GM19455 (cell line): ENCODE measurements at regions not wholly inside any gene's neighbourhood (a gene's known extent, or its start where the extent isn't known, plus 50 kb on each side); places are given as distances from the start of the nearest gene placed in this dataset.

ENCODE experiments used
- ATAC-seq: cut with Tn5 transposase; IDR thresholded peaks from one replicate; pipeline ENCODE4 v1.9.1; 2021; ENCODE audit not compliant: unreplicated experiment

GRCh38 chr6:14706378-14706929 is 539.4 kb upstream of the JARID2 start:
- no peak for ATAC-seq

GRCh38 chr6:14707276-14707675 is 538.6 kb upstream of the JARID2 start:
- ATAC-seq: no peak

- no peak for ATAC-seq
These were observed 537.9 kb upstream of the JARID2 start for GRCh38 chr6:14707971-14708465.

GRCh38 chr6:14709066-14709670 is 536.7 kb upstream of the JARID2 start:
- no peak for ATAC-seq

GRCh38 chr6:14709900-14710299 is 536.0 kb upstream of the JARID2 start:
- ATAC-seq: no peak

- no peak for ATAC-seq
These were observed 535.4 kb upstream of the JARID2 start for GRCh38 chr6:14710421-14710820.

- ATAC-seq: no peak
These were observed 534.7 kb upstream of the JARID2 start for GRCh38 chr6:14711056-14711703.

GRCh38 chr6:14711704-14712379 is 534.0 kb upstream of the JARID2 start:
- ATAC-seq: no peak

- no peak for ATAC-seq
These were observed 532.6 kb upstream of the JARID2 start for GRCh38 chr6:14713008-14713960.

GRCh38 chr6:14713966-14714631 is 531.8 kb upstream of the JARID2 start:
- no peak for ATAC-seq

GRCh38 chr6:14715076-14715475 is 530.8 kb upstream of the JARID2 start:
- ATAC-seq: no peak

- ATAC-seq: no peak
These were observed 529.2 kb upstream of the JARID2 start for GRCh38 chr6:14716499-14717146.

GRCh38 chr6:14717307-14717706 is 528.6 kb upstream of the JARID2 start:
- no peak for ATAC-seq

GRCh38 chr6:14718861-14719260 is 527.0 kb upstream of the JARID2 start:
- no peak for ATAC-seq

- no peak for ATAC-seq
These were observed 526.6 kb upstream of the JARID2 start for GRCh38 chr6:14719270-14719669.

GRCh38 chr6:14720411-14721102 is 525.3 kb upstream of the JARID2 start:
- no peak for ATAC-seq

- ATAC-seq: no peak
These were observed 524.6 kb upstream of the JARID2 start for GRCh38 chr6:14721103-14721758.

- no peak for ATAC-seq
These were observed 523.8 kb upstream of the JARID2 start for GRCh38 chr6:14722001-14722562.
